AG04450 (cell line): ENCODE measurements at regions not wholly inside any gene's neighbourhood (a gene's known extent, or its start where the extent isn't known, plus 50 kb on each side); places are given as distances from the start of the nearest gene placed in this dataset.

Experiments used
- CTCF ChIA-PET: fragments of 300-600, 350-600 bp; formaldehyde crosslinking; extraction: SDS; loops from one replicate; lab custom pipeline; 2022; ENCODE audit warnings: antibody characterized with exemption, inconsistent platforms; lab: Charles Lee
- POLR2A ChIA-PET: fragments of 350-600 bp; formaldehyde crosslinking; extraction: SDS; loops from one replicate; lab custom pipeline; 2021; ENCODE audit warnings: antibody characterized with exemption, inconsistent platforms; lab: Yijun Ruan, JAX
- DNase-seq: peaks from one replicate; pipeline ENCODE4 v3.0.0-alpha.2; 2011; ENCODE audit warnings: low read depth, low spot score
- H3K27ac ChIP-seq: one replicate; pipeline ENCODE4 v1.5.1; 2012; ENCODE audit warnings: low read depth, low read length, control low read depth
- H3K27me3 ChIP-seq: one replicate; pipeline ENCODE4 v1.6.0; 2012; ENCODE audit warnings: low read length; ENCODE audit not compliant: control insufficient read depth, insufficient read depth
- H3K4me3 ChIP-seq: 2 replicates; pipeline ENCODE4 v1.5.1; 2011; ENCODE audit warnings: mild to moderate bottlenecking, low read depth, low read length, control low read depth
- H3K9me3 ChIP-seq: 2 replicates; pipeline ENCODE4 v1.5.1; 2012; ENCODE audit warnings: low read length; ENCODE audit not compliant: control insufficient read depth, insufficient read depth
- TF ChIP-seq, protein P1 (sequence below): IDR thresholded peaks from 2 replicates; pipeline ENCODE4 v1.5.1; 2011; ENCODE audit warnings: low read depth, low read length, control low read depth, inconsistent platforms

DNA sequence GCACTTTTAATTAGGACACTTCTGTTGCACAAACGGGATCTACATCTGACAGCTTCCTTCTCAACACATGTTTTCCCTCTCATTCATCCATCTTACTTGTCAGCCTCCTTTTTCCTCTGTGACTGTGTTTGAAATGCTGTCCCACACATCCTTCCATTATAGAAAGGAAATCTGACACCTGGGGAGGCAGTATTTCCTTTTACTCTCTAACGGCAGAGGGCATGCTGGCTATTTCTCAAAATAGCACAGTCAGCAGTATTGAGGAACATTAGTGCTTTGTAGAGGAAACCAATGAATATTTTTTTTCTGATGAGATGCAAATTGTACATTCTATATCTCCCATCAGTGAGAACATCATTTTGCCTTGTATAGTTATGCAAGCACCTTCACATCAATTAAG, 668.7 kb downstream of the SLC4A3 start:
- H3K27me3 ChIP-seq, result no peaks in the 10 kb centered on the region
- ChIA-PET POLR2A (no interaction called here), CTCF (no interaction called here)
- DNase-seq, result no peak
- no peak overlapping the region for H3K4me3 ChIP-seq
- H3K27ac ChIP-seq, result no peak overlapping the region
- H3K9me3 ChIP-seq, result no peaks in the 10 kb centered on the region
- TF ChIP-seq, protein P1, sequence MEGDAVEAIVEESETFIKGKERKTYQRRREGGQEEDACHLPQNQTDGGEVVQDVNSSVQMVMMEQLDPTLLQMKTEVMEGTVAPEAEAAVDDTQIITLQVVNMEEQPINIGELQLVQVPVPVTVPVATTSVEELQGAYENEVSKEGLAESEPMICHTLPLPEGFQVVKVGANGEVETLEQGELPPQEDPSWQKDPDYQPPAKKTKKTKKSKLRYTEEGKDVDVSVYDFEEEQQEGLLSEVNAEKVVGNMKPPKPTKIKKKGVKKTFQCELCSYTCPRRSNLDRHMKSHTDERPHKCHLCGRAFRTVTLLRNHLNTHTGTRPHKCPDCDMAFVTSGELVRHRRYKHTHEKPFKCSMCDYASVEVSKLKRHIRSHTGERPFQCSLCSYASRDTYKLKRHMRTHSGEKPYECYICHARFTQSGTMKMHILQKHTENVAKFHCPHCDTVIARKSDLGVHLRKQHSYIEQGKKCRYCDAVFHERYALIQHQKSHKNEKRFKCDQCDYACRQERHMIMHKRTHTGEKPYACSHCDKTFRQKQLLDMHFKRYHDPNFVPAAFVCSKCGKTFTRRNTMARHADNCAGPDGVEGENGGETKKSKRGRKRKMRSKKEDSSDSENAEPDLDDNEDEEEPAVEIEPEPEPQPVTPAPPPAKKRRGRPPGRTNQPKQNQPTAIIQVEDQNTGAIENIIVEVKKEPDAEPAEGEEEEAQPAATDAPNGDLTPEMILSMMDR, result peak; percentile 29; the same call in 1 of the 2 replicates

DNA sequence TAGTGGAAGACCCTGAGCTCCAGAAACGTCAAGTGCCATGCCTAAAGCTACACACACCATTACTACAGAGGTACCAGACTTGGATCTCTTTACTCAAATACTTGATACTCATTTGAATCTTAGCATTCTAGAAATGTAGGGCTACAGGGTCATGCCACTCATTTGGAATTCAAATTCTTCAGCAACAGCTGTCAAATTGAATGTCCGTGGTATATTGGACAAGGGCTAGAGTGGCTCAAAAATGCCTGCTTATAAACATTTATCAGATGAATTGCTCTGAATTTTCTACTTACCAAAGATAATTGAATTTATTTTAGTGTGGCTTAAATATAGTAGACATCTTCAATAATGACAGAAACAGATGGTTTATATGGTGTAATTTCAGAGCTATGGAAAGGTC, 669.7 kb downstream of the SLC4A3 start:
- TF ChIP-seq, protein P1, result no peak
- H3K27me3 ChIP-seq, result no peaks in the 10 kb centered on the region
- CTCF ChIA-PET, result no interaction called here
- POLR2A ChIA-PET, result no interaction called here
- no peak for DNase-seq
- H3K4me3 ChIP-seq, result no peak overlapping the region
- no peaks in the 10 kb centered on the region for H3K9me3 ChIP-seq
- no peak overlapping the region for H3K27ac ChIP-seq

DNA sequence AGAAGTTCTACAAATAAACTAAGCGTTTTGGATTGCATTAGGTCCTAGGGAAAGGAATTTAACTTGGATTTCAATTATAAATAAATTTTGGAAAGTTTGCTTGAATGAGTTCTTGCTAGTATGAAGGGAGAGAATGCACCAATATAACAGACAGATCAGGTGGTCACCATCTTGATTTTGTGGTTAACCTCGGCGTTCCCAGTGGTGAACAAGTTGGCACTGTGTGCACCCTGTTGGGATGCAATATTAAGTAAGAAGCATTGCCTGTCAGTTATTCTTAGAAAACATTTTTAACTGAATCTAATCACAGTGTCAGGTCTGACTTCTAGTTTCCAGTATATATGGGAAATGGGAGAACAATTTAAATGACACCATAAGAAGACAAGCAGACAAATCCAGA, 673.4 kb downstream of the SLC4A3 start:
- CTCF ChIA-PET, result interaction anchor here (0.6 kb wide), 1 partner anchor 51 kb away, joined by 4 read pairs; no protein-coding TSS in a partner anchor
- Histone ChIP-seq H3K27me3 (no peaks in the 10 kb centered on the region), H3K27ac (no peak overlapping the region), H3K9me3 (no peaks in the 10 kb centered on the region), H3K4me3 (no peak overlapping the region)
- no peak for DNase-seq
- TF ChIP-seq, protein P1, result no peak
- POLR2A ChIA-PET, result no interaction called here

DNA sequence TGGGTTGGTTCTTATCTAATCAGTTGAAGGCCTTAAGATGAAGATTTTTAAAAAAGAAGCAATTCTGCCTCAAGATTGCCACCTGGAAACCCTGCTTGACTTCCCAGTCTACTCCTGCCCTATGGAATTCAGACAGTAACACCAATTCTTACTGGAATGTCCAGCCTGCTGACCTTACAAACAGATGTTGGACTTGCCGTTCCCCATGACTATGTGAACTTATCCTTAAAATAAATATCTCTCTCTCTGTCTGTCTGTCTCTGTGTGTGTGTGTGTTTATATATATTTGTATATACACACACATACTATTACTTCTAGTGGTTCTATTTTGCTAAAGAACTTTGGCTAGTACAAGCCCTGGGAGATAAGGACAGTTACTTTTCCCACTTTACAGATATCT, 675.3 kb downstream of the SLC4A3 start:
- Histone ChIP-seq H3K4me3 (no peak overlapping the region), H3K27ac (no peak overlapping the region), H3K27me3 (no peaks in the 10 kb centered on the region), H3K9me3 (no peaks in the 10 kb centered on the region)
- DNase-seq, result peak; percentile 44
- TF ChIP-seq, protein P1, result no peak
- ChIA-PET CTCF (no interaction called here), POLR2A (no interaction called here)

DNA sequence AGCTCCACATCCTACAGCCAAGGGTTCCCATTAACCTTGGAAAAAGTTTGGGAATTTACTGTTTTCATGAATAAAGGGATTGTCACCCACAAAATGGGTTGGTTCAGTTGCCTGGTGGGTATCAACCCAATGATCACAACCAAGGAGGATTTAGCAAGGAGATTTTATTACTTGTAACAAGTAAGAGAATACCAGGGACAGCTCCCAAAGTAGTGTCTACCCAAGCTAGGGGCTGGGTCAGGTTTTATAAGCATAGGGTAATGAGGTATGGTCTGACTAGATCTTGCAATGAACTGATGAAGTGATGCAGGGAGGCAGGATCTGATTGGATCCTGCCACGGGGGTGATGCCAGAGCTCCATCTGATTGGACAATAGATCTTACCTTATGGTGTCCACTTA, 681.8 kb downstream of the SLC4A3 start:
- DNase-seq, result no peak
- H3K9me3 ChIP-seq, result no peaks in the 10 kb centered on the region
- no peak overlapping the region for H3K27ac ChIP-seq
- H3K27me3 ChIP-seq, result no peaks in the 10 kb centered on the region
- ChIA-PET POLR2A (no interaction called here), CTCF (no interaction called here)
- TF ChIP-seq, protein P1, result no peak
- H3K4me3 ChIP-seq, result no peak overlapping the region
